Osteoblast (primary cell): ENCODE measurements at regions not wholly inside any gene's neighbourhood (a gene's known extent, or its start where the extent isn't known, plus 50 kb on each side); places are given as distances from the start of the nearest gene placed in this dataset.

Source experiments
- DNase-seq: peaks from one replicate; pipeline ENCODE4 v3.0.0; 2011; ENCODE audit warnings: low spot score, mixed read lengths; ENCODE audit not compliant: insufficient read length; ENCODE audit errors: missing footprints
- H2AFZ ChIP-seq: 2 replicates; pipeline ENCODE4 v1.6.0; 2011; ENCODE audit warnings: mild to moderate bottlenecking, low read length
- H3K27ac ChIP-seq: 2 replicates; pipeline ENCODE4 v1.5.1; 2011; ENCODE audit warnings: mild to moderate bottlenecking, low read depth, low read length, moderate library complexity
- H3K27me3 ChIP-seq: 2 replicates; pipeline ENCODE4 v1.6.0; 2012; ENCODE audit warnings: mild to moderate bottlenecking, control low read depth, inconsistent platforms, low read length, moderate library complexity; ENCODE audit not compliant: insufficient read depth
- H3K36me3 ChIP-seq: 2 replicates; pipeline ENCODE4 v1.5.1; 2011; ENCODE audit warnings: mild to moderate bottlenecking, low read length, control low read depth, moderate library complexity; ENCODE audit not compliant: insufficient read depth
- H3K4me1 ChIP-seq: 2 replicates; pipeline ENCODE4 v1.5.1; 2011; ENCODE audit warnings: mild to moderate bottlenecking, low read length, control low read depth, moderate library complexity; ENCODE audit not compliant: insufficient read depth
- H3K4me2 ChIP-seq: 2 replicates; pipeline ENCODE4 v1.6.0; 2011; ENCODE audit warnings: mild to moderate bottlenecking, low read length; ENCODE audit not compliant: insufficient read depth
- H3K4me3 ChIP-seq: fragments of 200-600 bp; sonication (generic); 3 replicates; pipeline ENCODE4 v1.5.1; 2012; ENCODE audit warnings: mild to moderate bottlenecking, low read length, inconsistent platforms; ENCODE audit not compliant: insufficient read depth
- H3K79me2 ChIP-seq: 2 replicates; pipeline ENCODE4 v1.6.0; 2012; ENCODE audit warnings: mild to moderate bottlenecking, low read length, control low read depth, inconsistent platforms; ENCODE audit not compliant: insufficient read depth
- H3K9me3 ChIP-seq: 2 replicates; pipeline ENCODE4 v1.5.1; 2011; ENCODE audit warnings: low read depth, low read length, control low read depth
- H4K20me1 ChIP-seq: 2 replicates; pipeline ENCODE4 v1.6.0; 2012; ENCODE audit warnings: mild to moderate bottlenecking, low read length, control low read depth; ENCODE audit not compliant: insufficient read depth
- CTCF ChIP-seq: IDR thresholded peaks from 2 replicates; pipeline ENCODE4 v1.5.1; 2011; ENCODE audit warnings: mild to moderate bottlenecking, low read depth, low read length, moderate library complexity; ENCODE audit errors: extremely low read depth

GRCh38 chr4:25474690-25475089, 97.6 kb downstream of the ANAPC4 start:
- TF ChIP-seq CTCF: no peak
- no peak overlapping the region for H3K27ac ChIP-seq
- H3K79me2 ChIP-seq: no peaks in the 10 kb centered on the region
- no peaks in the 10 kb centered on the region for H3K9me3 ChIP-seq
- H3K4me1 ChIP-seq: no peaks in the 10 kb centered on the region
- H2AFZ ChIP-seq: no peak overlapping the region
- no peaks in the 10 kb centered on the region for H3K27me3 ChIP-seq
- H4K20me1 ChIP-seq: no peaks in the 10 kb centered on the region
- H3K36me3 ChIP-seq: no peaks in the 10 kb centered on the region
- DNase-seq: no peak
- no peak overlapping the region for H3K4me3 ChIP-seq
- H3K4me2 ChIP-seq: no peak overlapping the region

- peak; percentile 67 for DNase-seq
- no peak for TF ChIP-seq CTCF
- H3K27me3 ChIP-seq: no peaks in the 10 kb centered on the region
- H3K36me3 ChIP-seq: no peaks in the 10 kb centered on the region
- no peaks in the 10 kb centered on the region for H3K9me3 ChIP-seq
- H3K27ac ChIP-seq: no peak overlapping the region
- H3K4me3 ChIP-seq: no peak overlapping the region
- H3K4me1 ChIP-seq: no peaks in the 10 kb centered on the region
- no peak overlapping the region for H2AFZ ChIP-seq
- no peaks in the 10 kb centered on the region for H3K79me2 ChIP-seq
- no peaks in the 10 kb centered on the region for H4K20me1 ChIP-seq
- H3K4me2 ChIP-seq: no peak overlapping the region
These were observed 100.2 kb downstream of the ANAPC4 start for GRCh38 chr4:25477221-25477620.

- no peak overlapping the region for H3K4me2 ChIP-seq
- H4K20me1 ChIP-seq: no peaks in the 10 kb centered on the region
These were observed 104.6 kb downstream of the ANAPC4 start for GRCh38 chr4:25481648-25482047.

GRCh38 chr4:25484243-25484721, 107.2 kb downstream of the ANAPC4 start:
- H3K36me3 ChIP-seq: no peaks in the 10 kb centered on the region
- H3K4me3 ChIP-seq: no peak overlapping the region
- DNase-seq: no peak
- no peak overlapping the region for H3K4me2 ChIP-seq
- TF ChIP-seq CTCF: no peak
- H2AFZ ChIP-seq: no peak overlapping the region
- no peaks in the 10 kb centered on the region for H3K9me3 ChIP-seq
- peaks cover 4% of the 10 kb centered on the region for H3K27me3 ChIP-seq
- H3K4me1 ChIP-seq: no peaks in the 10 kb centered on the region
- no peaks in the 10 kb centered on the region for H4K20me1 ChIP-seq
- no peaks in the 10 kb centered on the region for H3K79me2 ChIP-seq
- H3K27ac ChIP-seq: no peak overlapping the region

More at GRCh38 chr4:25481648-25482047, 104.6 kb downstream of the ANAPC4 start:
- TF ChIP-seq CTCF: no peak
- Histone ChIP-seq H3K27me3 (peaks cover 4% of the 10 kb centered on the region), H3K4me1 (no peaks in the 10 kb centered on the region), H3K9me3 (no peaks in the 10 kb centered on the region), H2AFZ (no peak overlapping the region), H3K79me2 (no peaks in the 10 kb centered on the region), H3K4me3 (no peak overlapping the region), H3K27ac (no peak overlapping the region), H3K36me3 (no peaks in the 10 kb centered on the region)
- DNase-seq: no peak
